Glomerular endothelial cell (primary cell): ENCODE measurements at regions not wholly inside any gene's neighbourhood (a gene's known extent, or its start where the extent isn't known, plus 50 kb on each side); places are given as distances from the start of the nearest gene placed in this dataset.

Experiments
- DNase-seq: peaks from one replicate; pipeline ENCODE4 v3.0.0-alpha.2; 2011; ENCODE audit warnings: low read depth, low spot score; ENCODE audit errors: extremely low read depth

DNA sequence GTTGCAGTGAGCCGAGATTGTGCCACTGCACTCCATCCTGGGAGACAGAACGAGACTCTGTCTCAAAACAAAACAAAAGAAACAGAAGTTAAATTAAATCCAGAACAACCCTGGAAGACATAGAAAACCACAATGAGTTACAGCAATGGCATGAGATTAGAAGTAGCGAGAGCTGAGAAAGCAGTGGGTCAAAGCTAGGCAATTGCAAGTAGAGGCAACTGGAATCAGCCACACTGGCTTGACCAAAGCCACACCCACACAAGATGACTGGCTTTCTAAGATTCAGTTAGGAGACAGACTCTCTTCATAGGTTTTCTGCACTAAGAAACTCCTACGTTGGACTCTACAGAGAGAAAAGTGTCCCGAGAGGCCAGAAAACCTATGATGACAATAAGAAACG lies 443.0 kb downstream of the GPM6A start:
- no peak for DNase-seq

DNA sequence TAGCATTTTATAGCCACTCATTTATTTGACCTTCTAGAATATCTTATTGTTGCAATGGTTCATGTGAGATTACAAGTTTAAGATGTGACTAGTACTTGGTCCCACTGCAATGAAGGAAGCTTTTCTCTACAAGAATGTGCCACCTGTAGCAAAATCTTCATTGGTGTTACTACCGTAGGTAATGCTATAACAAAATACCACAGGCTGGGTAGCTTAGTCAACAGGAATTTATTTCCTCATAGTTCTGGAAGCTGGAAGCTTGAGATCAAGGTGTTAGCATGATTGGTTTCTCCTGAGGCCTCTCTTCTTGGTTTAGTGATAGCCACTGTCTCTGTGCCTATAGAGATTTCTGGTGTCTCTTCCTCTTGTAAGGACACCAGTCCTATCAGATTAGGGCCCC lies 441.0 kb downstream of the GPM6A start:
- DNase-seq = no peak

DNA sequence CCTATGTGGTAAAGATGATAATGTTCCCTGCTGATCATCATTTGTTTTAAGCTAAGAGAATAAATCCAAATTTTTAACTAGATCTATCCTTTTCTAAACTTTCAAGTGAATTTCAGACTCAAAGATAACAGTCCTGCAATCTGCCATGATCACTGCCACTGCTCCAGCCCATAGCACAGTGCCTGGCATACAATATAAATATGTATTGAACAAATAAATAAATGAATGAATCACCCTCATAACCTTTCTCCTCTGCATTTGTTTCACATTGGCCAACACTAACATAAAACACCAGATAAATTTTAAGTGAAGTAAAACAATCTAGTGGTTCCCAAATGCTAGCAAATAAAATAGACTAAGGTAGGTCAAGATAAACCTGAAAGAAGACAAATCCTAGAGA lies 439.0 kb downstream of the GPM6A start:
- DNase-seq = no peak

DNA sequence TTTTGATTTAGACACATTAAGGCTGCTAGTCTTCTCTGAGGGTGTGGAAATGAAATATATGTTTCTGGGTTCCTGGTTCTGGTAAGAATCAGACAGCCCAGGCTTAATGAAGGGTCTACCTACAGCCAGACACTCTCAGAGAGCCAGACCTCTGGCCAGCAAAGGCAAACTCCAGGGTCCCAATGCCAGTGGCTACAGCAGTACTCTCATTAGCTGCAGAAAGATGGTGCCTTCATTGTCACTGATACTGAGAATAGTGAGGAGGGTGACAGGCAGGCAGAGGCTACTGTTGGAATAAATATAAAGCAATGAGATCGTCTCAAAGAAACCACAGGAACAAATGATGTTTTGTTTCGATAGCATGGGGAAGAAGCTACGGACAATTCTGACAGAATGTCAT lies 437.6 kb downstream of the GPM6A start:
- no peak for DNase-seq

DNA sequence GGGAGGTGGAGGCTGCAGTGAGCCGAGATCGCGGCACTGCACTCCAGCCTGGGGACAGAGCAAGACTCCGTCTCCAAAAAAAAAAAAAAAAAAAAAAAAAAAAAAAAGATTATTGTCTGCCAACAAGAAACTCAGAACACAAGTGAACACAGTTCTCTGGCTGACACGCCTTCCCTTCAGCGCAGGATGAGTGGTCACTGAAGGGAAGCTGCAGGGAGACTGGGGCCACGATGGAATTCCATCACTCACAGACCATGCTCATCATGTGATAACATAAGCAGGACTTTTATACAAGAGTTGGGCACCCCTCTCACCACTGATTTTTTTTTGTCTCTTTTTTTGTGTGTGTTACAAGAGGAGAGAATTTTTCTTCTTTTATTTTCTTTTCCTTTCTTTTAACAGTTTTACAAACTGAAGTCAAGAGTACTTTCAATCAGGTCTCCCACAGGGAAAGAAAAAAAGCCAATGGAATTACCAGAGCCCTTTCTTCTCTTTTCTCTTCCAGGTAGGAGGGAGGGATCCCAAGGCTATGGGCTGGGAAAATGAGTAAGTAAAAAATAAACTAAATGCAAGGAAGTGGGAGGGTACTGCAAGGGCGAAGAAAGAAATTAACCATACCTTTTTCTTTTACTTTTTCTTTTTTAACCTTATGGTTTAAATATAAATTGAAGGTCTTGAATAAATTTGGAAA lies 435.6 kb downstream of the GPM6A start:
- DNase-seq = no peak

DNA sequence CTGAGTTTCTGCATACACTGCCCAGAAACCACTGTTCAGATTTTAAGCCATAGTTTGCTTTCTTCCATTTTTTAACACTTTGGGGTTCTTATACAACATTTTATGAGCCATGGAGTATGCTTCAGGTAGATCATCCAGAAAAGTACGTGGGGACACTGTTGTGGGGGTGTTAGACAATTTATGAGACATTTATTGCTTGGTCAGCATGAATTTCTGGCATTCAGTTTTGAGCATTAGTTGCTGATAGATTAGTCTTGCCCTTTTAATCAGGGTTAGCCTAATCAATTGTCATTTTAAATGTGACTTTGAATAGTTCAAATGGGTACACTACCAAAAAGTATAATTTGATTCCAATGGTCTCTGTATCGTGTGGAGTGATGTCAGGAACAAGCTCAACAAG lies 434.9 kb downstream of the GPM6A start:
- DNase-seq = no peak

DNA sequence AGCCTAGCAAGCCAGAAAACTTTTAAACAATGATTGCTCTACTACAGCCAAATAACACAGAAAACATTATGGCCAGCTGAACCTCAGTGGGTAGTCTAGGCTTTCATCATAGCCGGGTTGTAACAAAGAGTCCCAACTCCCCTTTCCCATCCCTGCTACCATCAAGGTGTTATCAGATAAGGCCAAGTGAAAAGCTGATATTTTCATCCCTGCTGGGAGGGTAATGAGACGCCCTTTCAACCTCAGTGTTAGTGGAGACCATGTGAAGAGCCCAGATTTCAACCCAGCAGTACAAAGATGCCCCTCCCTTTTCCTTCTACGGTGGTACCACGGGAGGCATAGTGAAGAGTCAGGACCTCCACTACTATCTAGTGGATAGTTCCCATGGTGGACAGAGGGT lies 433.7 kb downstream of the GPM6A start:
- DNase-seq = no peak

DNA sequence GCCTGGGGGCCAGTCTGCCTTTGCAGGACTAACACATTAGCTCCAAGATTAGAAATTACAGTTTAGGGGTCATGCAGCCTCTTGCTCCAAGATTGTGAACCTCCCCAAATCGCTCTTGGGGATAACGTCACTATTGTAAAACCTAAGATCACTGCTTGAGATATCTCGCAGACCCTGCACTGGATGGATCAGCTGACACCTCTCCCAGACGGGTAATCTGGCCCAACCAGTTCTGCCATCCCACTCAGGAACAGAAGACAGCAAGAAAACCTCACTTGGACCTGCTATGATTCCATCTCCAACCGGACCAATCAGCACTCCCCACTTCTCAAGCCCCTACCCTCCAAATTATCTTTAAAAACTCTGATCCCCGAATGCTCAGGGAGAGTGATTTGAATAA lies 431.2 kb downstream of the GPM6A start:
- no peak for DNase-seq

DNA sequence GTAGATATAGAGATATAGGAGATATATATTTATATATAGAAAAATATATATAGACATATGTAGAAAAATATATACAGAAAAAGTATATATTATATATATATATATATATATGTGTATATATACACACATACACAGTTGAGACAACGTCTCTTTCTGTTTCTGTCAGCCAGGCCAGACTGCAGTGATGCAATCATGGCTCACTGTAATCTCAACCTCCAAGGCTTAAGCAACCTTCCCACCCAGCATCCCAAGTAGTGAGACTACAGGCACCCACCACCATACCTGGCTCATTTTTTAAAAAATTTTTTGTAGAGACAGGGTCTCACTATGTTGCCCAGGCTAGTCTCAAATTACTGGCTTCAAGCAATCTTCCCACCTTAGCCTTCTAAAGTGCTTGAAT lies 426.3 kb downstream of the GPM6A start:
- no peak for DNase-seq

DNA sequence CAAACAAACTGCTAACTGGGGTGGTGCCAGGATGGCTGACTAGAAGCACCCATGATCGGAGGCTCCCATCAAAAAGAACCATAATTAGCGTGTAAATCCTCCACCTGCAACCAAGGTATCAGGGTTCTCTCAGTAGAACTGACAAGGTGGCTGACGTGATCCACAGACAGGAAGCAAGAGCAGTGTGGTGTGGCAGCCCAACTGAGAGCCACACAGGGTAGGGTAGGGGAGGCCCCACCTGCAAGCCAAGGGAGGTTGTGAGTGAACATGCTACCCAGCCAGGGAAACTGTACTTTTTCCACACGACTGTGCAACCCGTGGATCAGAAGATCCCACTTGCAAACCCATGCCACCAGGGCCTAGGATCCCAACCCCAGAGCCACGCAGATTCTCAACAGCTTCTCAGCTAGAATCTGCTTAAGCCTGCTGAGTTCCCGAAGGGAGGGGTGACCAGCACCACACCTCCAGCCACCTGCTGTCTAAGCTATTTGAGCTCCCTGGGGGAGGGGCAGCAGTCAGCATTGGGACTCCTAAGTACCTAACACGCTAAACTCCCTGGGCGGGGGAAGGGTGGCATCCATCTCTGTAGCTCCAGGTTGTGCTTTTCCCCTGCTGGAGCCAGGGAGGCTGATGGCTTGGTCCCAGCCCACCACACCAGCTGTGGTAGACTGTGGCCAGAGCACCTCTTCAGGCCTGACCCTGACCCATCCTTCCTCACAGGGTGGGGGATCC lies 425.1 kb downstream of the GPM6A start:
- DNase-seq = no peak

DNA sequence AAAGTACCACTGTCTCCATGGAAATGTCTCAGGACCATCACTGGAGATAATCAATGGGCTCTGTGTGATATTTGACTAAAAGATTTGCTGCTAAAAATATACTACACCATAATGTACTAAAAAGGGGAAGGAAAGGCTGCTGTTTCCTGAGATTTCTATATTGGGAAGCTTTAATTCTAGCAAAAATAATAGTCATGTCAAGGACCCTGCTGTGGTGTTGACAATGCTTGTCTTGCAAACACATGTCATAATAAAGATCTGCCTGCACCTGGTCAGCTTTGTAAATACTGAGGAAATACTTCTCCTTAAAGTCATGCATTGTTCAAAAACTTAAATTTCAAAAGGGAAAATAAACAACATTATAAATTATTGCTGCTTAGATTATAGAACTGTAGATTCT lies 417.9 kb downstream of the GPM6A start:
- DNase-seq = no peak

DNA sequence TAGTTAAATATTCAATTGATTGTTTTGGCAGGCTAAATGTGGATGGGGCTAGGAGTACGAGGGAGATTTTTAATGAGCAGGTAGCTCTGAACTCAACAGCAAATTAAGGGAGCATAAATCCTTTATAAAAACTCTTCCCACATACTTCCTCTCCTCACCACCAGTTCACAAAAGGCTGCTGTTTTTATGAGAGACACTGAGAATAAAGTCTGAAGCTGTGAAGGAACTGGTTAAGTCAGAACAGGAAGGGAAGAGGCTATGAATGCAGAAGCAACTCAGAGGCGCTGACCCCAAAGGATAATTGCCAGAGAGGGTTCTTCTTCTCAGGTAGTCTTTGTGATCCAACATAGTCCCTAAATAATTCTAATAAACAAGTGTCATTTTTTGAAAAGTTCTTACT lies 406.1 kb downstream of the GPM6A start:
- no peak for DNase-seq

DNA sequence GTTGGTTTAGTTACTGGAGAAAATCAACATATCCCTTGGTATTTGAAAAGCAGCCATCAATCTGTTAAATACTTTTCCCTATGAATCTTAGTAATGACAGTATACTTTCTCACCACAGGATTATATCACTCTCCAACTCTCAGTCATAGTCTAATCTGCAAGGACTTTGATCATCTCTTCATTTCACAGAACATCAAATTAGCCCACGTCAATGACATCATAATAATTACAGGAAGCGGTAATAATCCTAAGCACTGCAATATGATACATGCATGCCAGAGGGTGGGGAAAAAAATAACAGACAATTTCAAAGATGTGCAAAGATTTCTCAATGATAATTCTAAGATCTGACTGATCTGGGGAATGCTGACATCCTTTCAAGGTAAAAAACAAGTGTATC lies 404.1 kb downstream of the GPM6A start:
- no peak for DNase-seq

DNA sequence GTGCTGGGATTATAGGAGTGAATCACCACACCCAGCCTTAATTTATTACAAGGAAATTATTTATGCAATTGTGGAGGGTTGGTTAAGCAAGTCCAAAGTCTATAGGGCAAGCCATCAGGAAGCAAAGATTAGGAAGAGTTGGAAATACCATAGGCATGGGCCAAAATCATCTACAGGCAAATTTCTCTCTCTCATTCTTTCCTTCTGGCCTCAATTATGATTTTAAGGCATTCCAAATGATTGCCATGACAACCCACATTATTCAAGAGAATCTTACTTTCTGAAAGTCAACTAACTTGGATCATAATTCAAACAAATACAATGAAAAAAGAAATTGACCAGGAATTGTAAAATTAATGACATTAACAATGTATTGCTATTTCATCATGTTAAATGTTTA lies 400.8 kb downstream of the GPM6A start:
- no peak for DNase-seq

DNA sequence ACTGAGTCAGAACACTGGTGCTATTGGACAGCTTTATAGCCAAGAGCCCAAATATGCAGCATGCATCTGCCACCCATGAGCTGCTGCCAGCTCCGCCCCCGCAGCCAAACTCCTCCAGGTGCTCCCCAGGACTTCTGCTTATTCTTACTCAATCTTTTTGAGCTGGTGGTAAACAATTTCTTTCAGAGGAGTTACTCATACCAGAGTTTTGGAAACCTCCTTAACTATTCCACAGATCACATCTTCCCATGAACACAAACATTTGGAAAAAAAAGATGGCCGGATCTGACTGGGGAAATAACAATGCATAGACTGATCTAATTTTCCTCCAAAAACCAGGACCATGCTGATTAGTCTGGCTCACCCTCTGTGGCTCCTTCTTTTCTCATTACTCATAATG lies 399.9 kb downstream of the GPM6A start:
- no peak for DNase-seq

DNA sequence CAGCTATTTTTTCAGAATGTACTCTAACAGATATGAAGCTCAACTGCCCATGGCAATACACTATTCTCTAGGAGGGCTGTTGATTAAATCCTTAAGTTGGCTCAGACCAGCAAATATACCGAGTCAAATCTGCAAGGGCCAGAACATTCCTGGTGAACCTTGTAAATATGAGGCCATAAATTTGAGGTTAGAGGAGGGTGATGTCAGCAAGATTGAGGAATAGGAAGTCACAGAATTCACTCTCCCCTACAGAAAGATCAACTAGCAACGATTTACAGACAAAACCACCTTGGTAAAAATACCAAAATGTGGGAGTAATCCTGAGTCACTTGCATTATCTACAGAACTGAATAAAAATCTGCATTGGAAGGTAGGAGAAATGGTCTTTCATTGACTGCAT lies 399.3 kb downstream of the GPM6A start:
- no peak for DNase-seq

DNA sequence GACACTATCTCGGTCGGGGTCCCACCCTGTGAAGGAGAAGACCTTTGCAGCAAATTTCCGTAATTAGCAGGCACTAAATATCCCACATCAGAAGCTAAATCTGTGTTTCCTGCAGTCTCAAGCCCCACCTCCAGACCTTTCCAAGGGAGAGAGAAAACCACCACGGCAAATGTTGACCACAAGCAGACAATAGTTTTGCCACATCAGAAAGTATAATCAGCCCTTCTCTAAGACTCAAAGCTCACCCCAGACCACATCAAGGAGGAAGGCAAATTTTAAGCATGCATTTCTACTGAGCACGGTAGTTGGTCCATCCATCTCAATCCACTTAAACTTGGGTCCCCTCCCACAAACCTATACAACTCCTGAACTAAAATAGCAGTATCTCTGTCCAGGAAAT lies 398.5 kb downstream of the GPM6A start:
- DNase-seq = no peak

DNA sequence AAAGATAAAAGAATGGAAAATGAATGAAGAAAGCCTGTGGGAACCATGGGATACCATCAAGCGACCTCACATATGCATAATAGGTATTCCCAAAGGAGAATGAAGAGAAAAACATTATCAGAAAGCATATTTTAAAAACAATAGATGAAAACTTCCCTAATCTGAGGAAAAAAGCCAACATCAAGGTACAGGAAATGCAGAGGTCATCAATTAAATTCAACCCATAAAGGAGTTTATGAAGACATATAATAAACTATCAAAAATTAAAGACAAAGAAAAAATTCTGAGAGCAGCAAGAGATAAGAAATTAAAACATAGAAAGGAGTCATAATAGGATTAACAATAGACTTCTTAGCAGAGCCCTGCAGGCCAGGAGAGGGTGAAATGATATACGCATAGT lies 397.5 kb downstream of the GPM6A start:
- no peak for DNase-seq

DNA sequence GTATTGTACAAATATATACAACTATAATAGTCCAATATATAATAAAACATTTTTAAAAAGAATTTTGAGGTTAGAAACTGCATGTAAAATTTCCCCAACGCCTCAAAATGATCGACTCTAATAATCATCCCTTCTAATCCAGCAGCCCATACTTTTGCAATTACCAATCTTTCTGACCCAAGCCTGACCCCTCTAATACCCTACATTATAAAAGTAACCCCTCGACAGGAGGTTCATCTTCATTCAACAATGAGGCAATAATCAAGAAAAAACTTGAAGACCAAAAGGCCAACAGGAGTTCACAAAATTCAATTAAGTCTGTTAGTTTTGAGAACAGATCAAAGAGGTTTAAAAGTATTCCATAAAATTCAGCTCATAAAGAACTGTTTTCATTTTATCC lies 393.5 kb downstream of the GPM6A start:
- DNase-seq = no peak

DNA sequence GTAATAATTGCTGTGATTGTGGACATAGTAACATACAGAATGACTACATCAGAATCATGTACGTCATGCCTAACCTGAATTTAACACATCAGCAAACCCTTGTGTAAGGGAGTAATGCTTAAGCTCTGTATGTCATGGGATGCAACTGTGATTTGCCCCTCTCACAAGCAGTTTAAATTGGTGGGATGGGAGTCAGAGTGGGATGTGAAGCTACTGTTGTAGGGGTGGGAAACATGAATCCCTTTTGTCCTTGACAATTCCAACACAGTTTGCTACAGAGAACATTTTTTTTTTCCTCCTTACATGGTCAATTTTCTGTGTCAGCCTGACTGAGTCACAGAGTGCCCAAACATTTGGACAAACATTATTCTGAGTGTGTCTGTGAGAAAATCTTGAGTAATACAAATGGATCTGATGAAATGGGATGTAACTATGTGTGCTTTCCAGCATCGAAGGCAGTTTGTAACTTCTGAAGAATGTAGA lies 392.8 kb downstream of the GPM6A start:
- DNase-seq = peak; percentile 18

DNA sequence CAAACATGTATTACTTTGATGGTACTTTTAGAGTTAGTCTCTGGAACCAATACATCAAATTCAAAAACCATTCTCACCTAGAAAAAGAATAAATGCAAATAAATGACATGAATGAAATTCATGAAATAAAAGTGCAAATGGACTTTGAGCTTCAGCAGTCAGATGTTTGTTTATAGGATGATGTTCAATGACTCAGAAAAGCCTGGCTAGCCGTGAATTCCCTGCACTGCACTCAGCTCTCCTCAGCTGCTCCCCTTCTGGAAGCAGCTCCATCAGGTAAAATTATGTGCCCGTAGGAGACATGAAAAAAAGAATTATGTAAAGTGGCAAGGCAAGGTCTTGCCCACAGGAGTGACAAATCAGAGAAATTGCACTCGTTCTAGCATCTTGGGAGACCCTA lies 390.6 kb downstream of the GPM6A start:
- no peak for DNase-seq

DNA sequence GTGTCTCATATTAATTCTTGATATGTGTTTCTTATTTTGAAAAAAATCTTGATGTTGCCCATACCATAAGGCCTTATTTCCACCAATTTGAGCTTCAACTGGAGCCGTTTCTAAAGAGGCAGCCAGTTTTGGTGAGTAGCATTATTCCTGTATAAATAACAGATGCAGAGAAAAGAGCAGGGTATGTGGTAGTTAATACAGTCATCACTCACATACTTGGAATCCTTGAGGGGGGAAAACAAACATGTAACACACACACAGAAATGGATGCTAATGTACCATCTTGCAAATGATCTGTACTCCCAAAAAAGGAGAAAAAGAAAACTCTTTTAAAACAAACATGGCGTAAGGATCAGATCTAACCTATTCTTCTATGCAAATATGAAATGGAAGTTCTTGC lies 389.7 kb downstream of the GPM6A start:
- no peak for DNase-seq

DNA sequence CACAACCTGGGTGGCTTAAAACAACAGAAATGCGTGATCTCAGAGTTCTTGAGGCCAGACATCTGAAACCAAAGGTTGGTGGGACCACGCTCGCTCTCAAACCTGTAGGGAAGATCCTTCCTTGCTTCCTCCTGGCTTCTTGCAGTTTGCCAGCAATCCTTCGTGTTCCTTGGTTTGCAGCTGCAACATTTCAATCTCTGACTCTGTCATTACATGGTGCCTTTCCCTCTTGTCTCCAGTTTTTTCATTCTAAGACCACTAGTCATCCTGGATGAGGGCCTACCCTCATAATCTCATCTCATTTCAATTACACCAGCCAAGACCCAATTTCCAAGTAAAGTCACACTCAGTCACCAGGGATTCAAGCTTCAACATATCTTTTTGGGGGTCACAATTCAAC lies 388.0 kb downstream of the GPM6A start:
- DNase-seq = no peak
